Left lung (tissue), 4 donors: ENCODE measurements at regions not wholly inside any gene's neighbourhood (a gene's known extent, or its start where the extent isn't known, plus 50 kb on each side); places are given as distances from the start of the nearest gene placed in this dataset.

Experiments
- ATAC-seq: fragments of 200-7000 bp; cut with Tn5 transposase; one replicate; pipeline ENCODE4 v1.9.1; 2020; ENCODE audit warnings: moderate library complexity
- DNase-seq, 4 donors: peaks; one replicate each; pipeline ENCODE4 v3.0.0-alpha.2; 2013 to 2020
- H3K27ac ChIP-seq, 2 donors: fragments of 200-600 bp; sonication (generic) in 1 of 2; one replicate each; pipeline versions ENCODE4 v1.5.0 to v1.8.0; 2020 to 2021
- H3K27me3 ChIP-seq, 2 donors: fragments of 200-600 bp; sonication (generic) in 1 of 2; one replicate each; pipeline versions ENCODE4 v1.5.0 to v1.8.0; 2020 to 2021
- H3K36me3 ChIP-seq, 2 donors: fragments of 200-600 bp; sonication (generic) in 1 of 2; one replicate each; pipeline versions ENCODE4 v1.5.0 to v1.8.0; 2020 to 2021
- H3K4me1 ChIP-seq, 2 donors: fragments of 200-600 bp; one replicate each; pipeline ENCODE4 v1.8.0; 2021
- H3K4me3 ChIP-seq, 2 donors: fragments of 200-600 bp; sonication (generic) in 1 of 2; one replicate each; pipeline versions ENCODE4 v1.5.0 to v1.8.0; 2020 to 2021; ENCODE audit warnings: mild to moderate bottlenecking in 1 of 2
- H3K9me3 ChIP-seq, 2 donors: fragments of 200-600 bp; sonication (generic) in 1 of 2; one replicate each; pipeline versions ENCODE4 v1.5.0 to v1.8.0; 2020 to 2021
- intact Hi-C, 2 donors: fragments of 100-400 bp; cut with DNase I; formaldehyde crosslinking; loops; one replicate each; pipeline versions ENCODE4 v1.11.2 to v1.14.2; 2022
- TF ChIP-seq, protein P1 (sequence below), 2 donors: fragments of 200-600 bp; sonication (generic) in 1 of 2; IDR thresholded peaks; one replicate each; pipeline versions ENCODE4 v1.5.0 to v1.8.0; 2021; ENCODE audit warnings: antibody characterized with exemption in 2 of 2
- donor health status: DM: no; HTN: yes; CAD: no.
- donor health status: DM: no; HTN: no; CAD: no.

DNA sequence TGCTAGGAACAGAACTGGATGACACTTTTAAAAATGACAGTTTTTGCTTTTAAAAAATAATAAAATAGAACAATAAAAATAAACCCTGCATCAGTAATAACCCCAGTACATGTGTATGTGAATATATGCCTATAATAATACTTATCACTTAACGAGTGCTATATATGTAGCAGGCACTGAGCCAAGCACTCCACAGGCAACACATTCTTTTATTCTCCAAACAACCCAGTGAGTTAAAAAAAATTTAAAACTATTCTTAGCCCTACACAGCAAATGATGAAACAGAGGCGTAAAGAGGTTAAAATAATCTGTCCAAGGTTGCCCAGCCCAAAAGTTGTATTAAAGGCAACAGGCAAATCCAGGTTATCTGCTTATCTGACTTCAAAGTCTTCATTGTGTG, 124.5 kb upstream of the SMIM23 start:
- ATAC-seq (no peak), DNase-seq (no peak)
- no peaks in the 10 kb centered on the region for H3K27me3 ChIP-seq
- no peaks in the 10 kb centered on the region for H3K4me1 ChIP-seq
- H3K9me3 ChIP-seq, result no peaks in the 10 kb centered on the region
- no peak overlapping the region for H3K4me3 ChIP-seq
- no peak overlapping the region for H3K27ac ChIP-seq
- no peaks in the 10 kb centered on the region for H3K36me3 ChIP-seq
- intact Hi-C loops, result no loop called here
- TF ChIP-seq, protein P1, sequence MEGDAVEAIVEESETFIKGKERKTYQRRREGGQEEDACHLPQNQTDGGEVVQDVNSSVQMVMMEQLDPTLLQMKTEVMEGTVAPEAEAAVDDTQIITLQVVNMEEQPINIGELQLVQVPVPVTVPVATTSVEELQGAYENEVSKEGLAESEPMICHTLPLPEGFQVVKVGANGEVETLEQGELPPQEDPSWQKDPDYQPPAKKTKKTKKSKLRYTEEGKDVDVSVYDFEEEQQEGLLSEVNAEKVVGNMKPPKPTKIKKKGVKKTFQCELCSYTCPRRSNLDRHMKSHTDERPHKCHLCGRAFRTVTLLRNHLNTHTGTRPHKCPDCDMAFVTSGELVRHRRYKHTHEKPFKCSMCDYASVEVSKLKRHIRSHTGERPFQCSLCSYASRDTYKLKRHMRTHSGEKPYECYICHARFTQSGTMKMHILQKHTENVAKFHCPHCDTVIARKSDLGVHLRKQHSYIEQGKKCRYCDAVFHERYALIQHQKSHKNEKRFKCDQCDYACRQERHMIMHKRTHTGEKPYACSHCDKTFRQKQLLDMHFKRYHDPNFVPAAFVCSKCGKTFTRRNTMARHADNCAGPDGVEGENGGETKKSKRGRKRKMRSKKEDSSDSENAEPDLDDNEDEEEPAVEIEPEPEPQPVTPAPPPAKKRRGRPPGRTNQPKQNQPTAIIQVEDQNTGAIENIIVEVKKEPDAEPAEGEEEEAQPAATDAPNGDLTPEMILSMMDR (IDR thresholded peaks at IDR 0.05), result no peak

DNA sequence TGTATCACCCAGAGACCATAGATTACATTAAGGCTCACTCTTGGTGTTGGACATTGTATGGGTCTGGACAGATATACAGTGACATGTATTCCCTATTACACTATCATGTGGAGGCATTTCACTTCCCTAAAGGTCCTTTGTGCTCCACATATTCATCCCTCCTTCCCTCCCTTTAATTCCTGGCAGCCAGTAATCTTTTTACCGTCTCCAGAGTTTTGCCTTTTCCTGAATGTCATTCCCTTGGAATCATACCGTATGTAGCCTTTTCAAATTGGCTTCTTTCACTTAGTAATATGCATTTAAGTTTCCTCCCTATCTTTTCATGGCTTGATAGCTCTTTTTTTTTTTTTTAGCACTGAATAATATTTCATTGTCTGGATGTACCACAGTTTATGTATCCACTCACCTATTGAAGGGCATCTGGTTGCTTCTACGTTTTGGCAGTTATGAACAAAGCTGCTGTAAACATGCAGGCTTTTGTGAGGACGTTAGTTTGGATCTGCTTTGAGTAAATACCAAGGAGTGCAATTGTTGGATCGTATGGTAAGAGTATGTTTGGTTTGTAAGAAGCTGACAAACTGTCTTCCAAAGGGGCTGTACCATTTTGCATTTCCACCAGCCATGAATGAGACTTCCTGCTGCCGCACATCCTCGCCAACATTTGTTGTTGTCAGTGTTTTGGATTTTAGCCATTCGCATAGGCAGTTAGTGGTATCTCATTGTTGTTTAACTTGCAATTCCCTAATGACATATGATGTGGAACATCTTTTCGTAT, 122.1 kb upstream of the SMIM23 start:
- intact Hi-C loops, result no loop called here
- peaks cover 0 to 8% of the 10 kb centered on the region in 2 donors for H3K27me3 ChIP-seq
- DNase-seq (no peak), ATAC-seq (no peak)
- no peaks in the 10 kb centered on the region for H3K4me1 ChIP-seq
- H3K36me3 ChIP-seq, result no peaks in the 10 kb centered on the region
- no peak overlapping the region for H3K4me3 ChIP-seq
- H3K27ac ChIP-seq, result no peak overlapping the region
- H3K9me3 ChIP-seq, result no peaks in the 10 kb centered on the region
- TF ChIP-seq, protein P1 (IDR thresholded peaks at IDR 0.05), result no peak

DNA sequence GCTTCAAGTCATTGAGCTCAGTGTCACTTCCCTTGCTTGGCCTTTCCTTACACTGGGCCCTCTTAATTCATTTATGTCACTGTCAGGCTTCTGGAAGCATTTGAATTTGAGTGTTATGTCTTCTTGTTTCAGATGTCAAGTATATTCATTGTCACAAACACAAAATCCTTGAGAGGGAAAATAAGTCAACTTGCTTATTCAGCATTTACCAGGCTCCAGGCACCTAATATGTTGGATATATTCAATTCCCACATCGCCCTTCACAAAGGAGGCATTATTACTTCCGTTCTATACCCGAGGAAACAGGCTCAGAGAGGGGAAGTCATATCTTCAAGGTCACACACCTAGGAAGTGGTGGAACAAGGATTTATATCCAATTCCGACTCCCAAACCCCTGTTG, 121.1 kb upstream of the SMIM23 start:
- Histone ChIP-seq H3K4me1 (no peaks in the 10 kb centered on the region), H3K27ac (no peak overlapping the region), H3K9me3 (no peaks in the 10 kb centered on the region), H3K27me3 (peaks cover 0 to 8% of the 10 kb centered on the region in 2 donors), H3K36me3 (no peaks in the 10 kb centered on the region), H3K4me3 (no peak overlapping the region)
- intact Hi-C loops, result no loop called here
- TF ChIP-seq, protein P1 (IDR thresholded peaks at IDR 0.05), result no peak
- DNase-seq (no peak), ATAC-seq (no peak)

DNA sequence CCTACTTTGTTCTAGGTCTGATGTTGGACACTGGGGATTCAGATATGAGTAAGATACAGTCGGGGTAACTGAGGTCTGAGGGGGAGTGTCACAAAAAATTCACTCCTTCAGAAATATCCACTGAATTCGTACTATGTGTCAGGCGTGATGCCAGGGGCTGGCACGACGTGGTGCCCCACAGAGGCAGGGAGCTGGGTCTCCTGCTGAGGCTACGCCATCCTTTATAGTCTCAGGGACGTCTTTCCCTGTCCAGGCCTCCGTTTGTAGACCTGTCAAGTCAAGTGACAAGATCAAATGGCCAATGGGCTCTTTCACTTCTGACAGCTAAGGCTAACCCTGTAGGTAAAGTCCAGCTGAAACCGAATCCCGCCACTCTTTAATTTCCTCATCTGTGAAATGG, 118.8 kb upstream of the SMIM23 start:
- TF ChIP-seq, protein P1 (IDR thresholded peaks at IDR 0.05), result no peak
- no peaks in the 10 kb centered on the region for H3K36me3 ChIP-seq
- no peaks in the 10 kb centered on the region for H3K4me1 ChIP-seq
- ATAC-seq (no peak), DNase-seq (no peak)
- H3K27ac ChIP-seq, result no peak overlapping the region
- H3K4me3 ChIP-seq, result no peak overlapping the region
- intact Hi-C loops, result no loop called here
- H3K27me3 ChIP-seq, result peaks cover 0 to 8% of the 10 kb centered on the region in 2 donors
- H3K9me3 ChIP-seq, result no peaks in the 10 kb centered on the region

DNA sequence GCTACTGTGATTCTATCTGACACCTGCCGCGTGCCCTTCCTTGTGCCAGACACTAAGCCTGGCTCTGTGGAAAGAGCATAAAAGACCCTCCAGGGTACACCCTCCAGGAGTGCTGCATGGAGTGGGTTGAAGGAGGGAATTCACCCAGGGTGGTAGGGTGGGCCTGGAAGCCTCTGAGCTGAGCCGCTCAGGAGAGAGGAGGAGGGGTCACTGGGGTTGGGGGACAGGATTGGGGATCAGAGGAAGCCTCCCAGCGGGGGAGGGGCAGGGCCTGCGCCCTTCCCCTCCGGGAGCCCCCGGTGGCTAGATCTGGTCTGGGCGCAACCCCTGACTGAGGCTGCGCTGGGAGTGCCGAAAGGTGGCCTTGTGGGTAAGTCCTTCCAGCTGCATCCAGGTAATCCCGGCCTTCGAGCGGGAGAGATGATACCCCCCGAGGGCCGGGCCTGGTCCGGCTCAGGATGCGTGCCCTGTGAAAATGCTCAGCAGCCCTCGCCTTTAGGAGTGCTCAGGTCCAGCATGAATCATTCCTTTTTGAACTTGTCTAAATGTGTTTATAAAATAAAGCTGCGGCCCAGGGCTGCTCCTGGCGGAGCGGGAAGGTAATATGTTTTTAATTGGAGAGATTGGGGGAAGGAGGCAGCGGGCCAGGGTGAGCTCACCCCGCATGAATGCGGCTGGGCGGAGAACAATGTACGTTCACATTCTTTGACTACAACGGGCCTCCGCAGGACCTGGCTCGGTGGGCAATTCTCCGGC, 118.1 kb upstream of the SMIM23 start:
- TF ChIP-seq, protein P1 (IDR thresholded peaks at IDR 0.05), result no peak
- intact Hi-C loops, result no loop called here
- H3K27me3 ChIP-seq, result peaks cover 0 to 8% of the 10 kb centered on the region in 2 donors
- H3K9me3 ChIP-seq, result no peaks in the 10 kb centered on the region
- H3K4me3 ChIP-seq, result no peak overlapping the region
- ATAC-seq (peak; percentile 85), DNase-seq (peak in 3 of 4 donors; percentile 54 to 87 (median 74))
- H3K36me3 ChIP-seq, result no peaks in the 10 kb centered on the region
- peak overlapping the region in 1 of 2 donors; percentile 19 for H3K27ac ChIP-seq
- H3K4me1 ChIP-seq, result no peaks in the 10 kb centered on the region
